AG04449 (cell line): ENCODE measurements at regions not wholly inside any gene's neighbourhood (a gene's known extent, or its start where the extent isn't known, plus 50 kb on each side); places are given as distances from the start of the nearest gene placed in this dataset.

Experiments
- CTCF ChIA-PET: fragments of 350-600 bp; formaldehyde crosslinking; extraction: SDS; loops from one replicate; lab custom pipeline; 2021; ENCODE audit warnings: antibody characterized with exemption; lab: Yijun Ruan, JAX
- POLR2A ChIA-PET: fragments of 400-600, 350-600 bp; formaldehyde crosslinking; extraction: SDS; loops from one replicate; lab custom pipeline; 2020; ENCODE audit warnings: antibody characterized with exemption, inconsistent platforms; lab: Yijun Ruan, JAX
- DNase-seq: peaks from one replicate; pipeline ENCODE4 v3.0.0-alpha.2; 2010; ENCODE audit warnings: low read depth, low spot score
- H3K4me3 ChIP-seq: 2 replicates; pipeline ENCODE4 v1.5.1; 2011; ENCODE audit warnings: low read depth, mild to moderate bottlenecking, control low read depth, low read length
- CTCF ChIP-seq: IDR thresholded peaks from one replicate; pipeline ENCODE4 v1.5.1; 2011; ENCODE audit warnings: mild to moderate bottlenecking, moderate library complexity, low read length, control low read depth, inconsistent platforms; ENCODE audit not compliant: insufficient read depth; ENCODE audit errors: missing control alignments

- ChIA-PET CTCF (no interaction called here), POLR2A (no interaction called here)
- no peak for TF ChIP-seq CTCF
- no peak overlapping the region for H3K4me3 ChIP-seq
- no peak for DNase-seq
These were observed 57.3 kb upstream of the PITX1 start for GRCh38 chr5:135091286-135091685.

GRCh38 chr5:135089912-135090311, 55.9 kb upstream of the PITX1 start:
- DNase-seq = no peak
- POLR2A ChIA-PET = no interaction called here
- CTCF ChIA-PET = no interaction called here
- H3K4me3 ChIP-seq = no peak overlapping the region
- TF ChIP-seq CTCF = no peak

DNA sequence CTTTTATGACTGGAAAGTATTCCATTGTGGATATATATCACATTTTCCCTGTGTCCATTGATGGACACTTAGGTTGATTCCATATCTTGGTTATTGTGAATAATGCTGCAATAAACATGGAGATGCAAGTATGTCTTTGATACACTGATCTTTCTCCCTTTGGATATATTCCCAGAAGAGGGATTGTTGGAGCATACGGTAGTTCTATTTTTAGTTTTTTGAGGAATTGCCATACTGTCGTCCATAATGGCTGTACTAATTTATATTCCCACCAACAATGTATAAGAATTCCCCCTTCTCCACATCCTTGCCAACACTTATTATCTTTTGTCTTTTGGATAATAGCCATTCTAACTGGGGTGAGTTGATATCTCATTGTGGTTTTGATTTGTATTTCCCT, 54.9 kb upstream of the PITX1 start:
- ChIA-PET CTCF (no interaction called here), POLR2A (no interaction called here)
- no peak for TF ChIP-seq CTCF
- H3K4me3 ChIP-seq = no peak overlapping the region
- DNase-seq = no peak

GRCh38 chr5:135087950-135088349, 53.9 kb upstream of the PITX1 start:
- no peak for TF ChIP-seq CTCF
- ChIA-PET POLR2A (no interaction called here), CTCF (no interaction called here)
- DNase-seq = no peak
- no peak overlapping the region for H3K4me3 ChIP-seq

- H3K4me3 ChIP-seq = no peak overlapping the region
- ChIA-PET CTCF (no interaction called here), POLR2A (no interaction called here)
- DNase-seq = no peak
- TF ChIP-seq CTCF = no peak
These were observed 52.1 kb upstream of the PITX1 start for GRCh38 chr5:135085936-135086725.

DNA sequence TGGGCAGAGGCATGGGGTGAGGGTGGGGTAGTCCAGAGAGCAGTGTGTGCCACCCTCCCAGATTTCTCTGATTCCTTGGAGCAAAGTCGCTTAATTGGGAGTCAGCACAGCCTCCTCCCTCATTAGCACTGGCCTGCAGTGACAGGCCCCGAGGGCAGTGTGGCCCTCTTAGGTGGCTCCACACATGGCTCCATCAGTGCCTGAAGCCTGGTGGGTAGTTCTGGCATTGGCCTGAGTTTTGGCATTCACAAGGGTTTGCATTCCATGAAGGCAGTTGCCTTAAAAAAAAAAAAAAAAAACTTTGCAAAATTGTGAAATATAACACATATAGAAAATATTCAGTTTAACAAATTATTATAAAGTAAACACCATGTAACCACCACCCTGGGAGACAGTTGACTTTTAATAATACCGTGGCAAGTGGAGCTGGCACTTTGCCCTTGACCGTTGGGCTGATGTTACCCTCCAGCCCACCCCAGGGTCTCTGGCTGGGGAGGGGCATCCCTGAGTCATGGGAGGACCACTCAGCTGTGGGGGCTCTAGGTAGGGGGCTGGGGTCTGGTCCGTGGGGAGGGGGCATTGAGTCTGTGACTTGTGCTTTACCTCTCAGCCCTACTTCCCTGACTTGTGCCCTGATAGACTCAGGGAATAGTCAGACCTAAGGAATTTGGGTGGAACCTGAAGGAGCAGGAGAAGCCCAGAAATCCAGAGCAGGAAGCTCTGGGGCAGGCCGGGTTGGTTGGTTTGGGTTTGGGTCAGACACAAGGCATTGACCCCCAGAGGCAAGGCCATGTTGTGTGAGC, 51.3 kb upstream of the PITX1 start:
- no peak for DNase-seq
- ChIA-PET CTCF (interaction anchor here (1.1 kb wide), 1 partner anchor 16 kb away, joined by 4 read pairs; no protein-coding TSS in a partner anchor), POLR2A (no interaction called here)
- H3K4me3 ChIP-seq = no peak overlapping the region
- no peak for TF ChIP-seq CTCF
